ENCODE measurements at regions not wholly inside any gene's neighbourhood (a gene's known extent, or its start where the extent isn't known, plus 50 kb on each side); places are given as distances from the start of the nearest gene placed in this dataset.

DNA sequence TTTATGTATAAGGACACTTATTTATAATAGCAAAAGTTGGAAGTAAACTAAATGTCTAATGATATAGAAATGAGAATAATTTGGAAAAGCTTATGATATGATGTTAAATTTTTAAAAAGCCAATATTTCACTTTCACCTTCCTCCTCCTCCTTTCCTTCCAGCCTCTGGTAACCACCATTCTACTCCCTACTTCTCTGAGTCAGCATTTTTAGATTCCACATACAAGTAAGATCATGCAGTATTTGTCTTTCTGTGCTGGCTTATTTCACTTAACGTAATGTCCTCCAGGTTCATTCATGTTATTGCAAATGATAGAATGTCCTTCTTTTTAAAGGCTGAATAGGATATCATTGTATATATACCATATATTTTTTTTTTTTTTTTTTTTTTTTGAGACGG lies 180.2 kb downstream of the RNF144B start:
- Mint-ChIP-seq H3K36me3 (no peaks in the 10 kb centered on the region), H3K4me3 (no peak overlapping the region), H3K9me3 (peaks cover 16% of the 10 kb centered on the region), H3K27ac (no peak overlapping the region), H3K4me1 (no peaks in the 10 kb centered on the region), H3K27me3 (no peaks in the 10 kb centered on the region)
- ATAC-seq, result no peak

DNA sequence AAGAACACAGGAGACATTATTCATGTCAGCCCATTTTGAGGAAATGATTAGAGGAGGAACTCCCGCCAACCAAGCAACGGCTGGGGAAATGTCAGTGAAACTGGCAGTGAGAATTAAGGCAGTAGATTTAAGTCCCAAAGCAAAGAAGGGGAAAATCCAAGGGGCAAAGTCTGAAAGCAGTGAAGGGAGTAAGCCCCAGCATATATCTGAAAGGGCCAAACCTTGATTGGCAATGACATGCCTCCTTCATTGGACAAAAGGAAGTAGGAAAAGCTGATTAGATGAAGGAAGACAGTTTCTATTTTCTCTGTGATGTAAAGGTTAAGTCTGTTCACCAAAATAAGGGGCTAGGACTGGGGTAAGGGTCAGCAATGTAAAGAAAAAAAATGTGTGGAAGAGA lies 190.3 kb downstream of the RNF144B start:
- ATAC-seq, result no peak
- H3K9me3 Mint-ChIP-seq, result peaks cover 3% of the 10 kb centered on the region
- no peaks in the 10 kb centered on the region for H3K36me3 Mint-ChIP-seq
- no peak overlapping the region for H3K27ac Mint-ChIP-seq
- no peak overlapping the region for H3K4me3 Mint-ChIP-seq
- no peaks in the 10 kb centered on the region for H3K4me1 Mint-ChIP-seq
- H3K27me3 Mint-ChIP-seq, result peaks cover 22% of the 10 kb centered on the region

DNA sequence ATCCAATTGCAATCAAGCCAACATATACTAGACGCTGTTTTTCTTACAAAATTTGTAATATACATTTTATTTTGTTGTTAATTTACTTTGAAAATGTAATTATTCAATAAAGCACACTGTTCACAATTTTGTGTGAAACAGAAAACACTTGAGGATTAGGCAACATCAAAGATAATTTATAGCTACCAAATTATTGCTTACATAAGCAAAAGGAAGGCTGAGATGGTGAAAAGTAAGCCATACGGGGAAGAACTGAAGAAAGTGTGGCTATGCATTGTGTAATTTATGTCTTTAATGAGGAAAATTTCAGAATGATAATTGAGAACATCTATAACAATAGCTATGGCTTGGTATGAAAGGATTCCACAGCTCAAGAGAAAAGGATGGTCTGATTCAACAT lies 192.0 kb downstream of the RNF144B start:
- Mint-ChIP-seq H3K27ac (no peak overlapping the region), H3K4me1 (no peaks in the 10 kb centered on the region), H3K9me3 (peaks cover 3% of the 10 kb centered on the region), H3K27me3 (peaks cover 26% of the 10 kb centered on the region), H3K4me3 (no peak overlapping the region), H3K36me3 (no peaks in the 10 kb centered on the region)
- no peak for ATAC-seq

DNA sequence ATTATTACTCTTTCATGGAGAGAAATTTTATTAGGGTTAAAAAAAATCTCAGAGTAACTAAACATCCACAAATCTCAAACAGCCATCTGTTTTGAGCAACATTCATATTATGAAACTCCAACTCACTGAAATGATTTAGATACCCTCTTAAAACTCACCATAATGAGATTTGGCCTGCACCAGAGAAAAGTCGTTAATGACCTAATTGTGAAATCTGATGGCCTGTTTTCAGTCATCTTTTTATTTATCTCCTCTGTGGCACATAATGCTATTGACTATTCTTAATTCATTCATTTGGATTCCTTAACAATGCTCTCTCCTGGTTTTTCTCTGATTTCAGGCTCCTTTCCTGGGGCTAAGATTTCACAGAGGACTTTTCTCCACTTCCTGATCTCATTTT lies 192.7 kb downstream of the RNF144B start:
- ATAC-seq, result no peak
- Mint-ChIP-seq H3K9me3 (peaks cover 3% of the 10 kb centered on the region), H3K27ac (no peak overlapping the region), H3K4me3 (no peak overlapping the region), H3K4me1 (no peaks in the 10 kb centered on the region), H3K36me3 (no peaks in the 10 kb centered on the region), H3K27me3 (peaks cover 26% of the 10 kb centered on the region)

DNA sequence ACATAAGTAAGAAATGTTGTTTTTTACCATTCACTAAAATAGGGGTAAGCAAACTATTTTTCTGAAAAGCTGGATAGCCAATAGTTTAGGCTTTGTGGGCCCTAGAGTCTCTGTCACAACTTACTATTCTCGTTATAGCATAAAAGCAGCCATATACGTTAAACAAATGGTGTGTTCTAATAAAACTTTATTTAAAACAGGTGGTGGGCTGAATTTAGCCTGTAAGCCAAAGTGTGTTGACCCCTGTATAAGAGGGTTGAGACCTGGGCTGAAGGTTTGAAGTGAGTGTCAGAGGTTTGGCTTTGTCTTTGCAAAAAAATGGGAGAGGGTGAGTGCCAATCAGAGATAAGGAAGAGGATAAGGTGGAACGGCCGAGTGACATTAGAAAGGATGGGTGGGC lies 197.2 kb downstream of the RNF144B start:
- Mint-ChIP-seq H3K36me3 (no peaks in the 10 kb centered on the region), H3K27ac (no peak overlapping the region), H3K9me3 (no peaks in the 10 kb centered on the region), H3K4me1 (no peaks in the 10 kb centered on the region), H3K27me3 (peaks cover 7% of the 10 kb centered on the region), H3K4me3 (no peak overlapping the region)
- ATAC-seq, result no peak

DNA sequence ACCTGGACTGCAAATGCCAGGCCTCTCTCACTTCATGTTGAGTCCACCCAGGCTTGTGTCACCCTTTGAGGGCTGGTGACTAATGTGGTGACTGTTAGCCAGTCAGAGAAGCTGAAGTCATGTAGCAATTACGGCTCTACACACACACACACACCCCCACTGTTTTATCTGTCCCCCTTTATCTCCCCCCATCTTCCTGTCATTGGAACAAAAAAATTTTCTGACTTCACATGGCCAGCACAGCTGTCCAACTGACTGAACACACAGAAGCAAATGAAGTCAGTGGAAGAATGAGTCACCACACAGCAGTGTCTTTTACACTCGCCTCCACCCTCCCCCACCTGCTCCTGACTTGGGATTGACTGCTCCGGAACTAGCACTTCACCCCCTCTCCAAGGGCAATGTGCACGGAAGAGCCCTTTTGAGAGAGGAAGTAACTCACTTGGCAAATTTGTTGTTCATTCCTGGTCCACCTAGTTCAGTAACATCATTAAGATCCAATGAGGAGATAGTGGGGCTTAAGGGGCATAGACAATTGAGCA lies 198.0 kb downstream of the RNF144B start:
- H3K36me3 Mint-ChIP-seq, result no peaks in the 10 kb centered on the region
- no peak for ATAC-seq
- H3K4me1 Mint-ChIP-seq, result no peaks in the 10 kb centered on the region
- no peak overlapping the region for H3K4me3 Mint-ChIP-seq
- H3K27ac Mint-ChIP-seq, result no peak overlapping the region
- H3K27me3 Mint-ChIP-seq, result peaks cover 7% of the 10 kb centered on the region
- no peaks in the 10 kb centered on the region for H3K9me3 Mint-ChIP-seq

DNA sequence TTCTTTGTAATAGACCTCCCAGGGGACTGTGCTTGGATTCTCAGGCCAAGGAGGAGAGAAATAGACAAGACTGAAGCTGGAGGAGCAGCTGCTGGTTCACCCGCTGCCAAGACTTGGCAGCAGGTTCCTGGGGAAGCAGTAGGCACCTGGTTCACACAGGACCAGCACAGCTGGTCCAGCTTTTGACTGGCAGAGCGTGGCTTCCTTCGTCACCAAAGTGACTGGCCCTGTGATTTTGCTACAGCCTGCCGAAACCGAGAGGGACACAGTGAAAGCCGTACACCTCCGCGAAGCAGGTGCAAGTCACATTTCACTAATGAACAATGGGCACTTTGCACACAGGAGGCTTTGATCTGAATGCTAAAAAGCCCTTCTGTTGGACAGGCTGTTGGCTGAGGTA lies 199.0 kb downstream of the RNF144B start:
- Mint-ChIP-seq H3K36me3 (no peaks in the 10 kb centered on the region), H3K27ac (no peak overlapping the region), H3K27me3 (peaks cover 7% of the 10 kb centered on the region), H3K4me1 (no peaks in the 10 kb centered on the region), H3K4me3 (no peak overlapping the region), H3K9me3 (no peaks in the 10 kb centered on the region)
- ATAC-seq, result no peak

DNA sequence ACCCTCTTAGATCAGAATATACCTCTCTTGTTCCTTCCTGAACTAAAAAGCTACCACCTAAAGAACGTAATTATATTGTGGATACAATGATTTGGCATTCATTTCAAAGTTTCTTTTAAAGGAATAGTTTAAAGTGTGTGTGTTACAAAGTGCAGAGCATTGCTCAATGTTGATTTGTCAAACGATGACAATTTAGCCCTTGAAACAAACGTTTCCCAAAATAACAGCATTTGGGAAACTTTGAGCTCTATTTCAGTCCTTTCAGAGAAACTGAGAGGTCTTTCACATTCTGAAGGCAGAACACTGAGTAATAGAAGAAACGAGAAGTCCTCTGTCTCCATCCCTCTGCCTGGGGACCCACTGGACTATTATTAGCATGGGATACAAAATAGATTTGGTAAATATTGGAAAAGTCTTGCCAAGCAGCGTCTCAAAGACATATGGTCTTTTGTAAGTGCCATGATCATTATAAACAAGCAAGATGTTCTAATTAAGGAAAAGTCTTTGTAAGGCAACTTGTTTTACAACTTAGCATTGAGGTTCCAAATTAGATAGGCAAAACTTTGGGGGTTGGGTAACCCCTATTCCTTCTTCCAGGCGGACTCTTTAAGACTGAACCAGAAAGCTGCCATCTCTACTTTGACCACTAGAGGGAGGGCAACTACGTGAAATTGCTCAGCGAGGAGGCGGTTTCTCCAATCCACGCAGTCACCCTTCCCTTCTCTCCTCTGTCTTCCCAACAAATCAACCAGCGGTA lies 208.8 kb downstream of the RNF144B start:
- no peak overlapping the region for H3K27ac Mint-ChIP-seq
- no peaks in the 10 kb centered on the region for H3K4me1 Mint-ChIP-seq
- H3K4me3 Mint-ChIP-seq, result no peak overlapping the region
- no peak for ATAC-seq
- H3K36me3 Mint-ChIP-seq, result no peaks in the 10 kb centered on the region
- H3K27me3 Mint-ChIP-seq, result peaks cover 30% of the 10 kb centered on the region
- no peaks in the 10 kb centered on the region for H3K9me3 Mint-ChIP-seq

DNA sequence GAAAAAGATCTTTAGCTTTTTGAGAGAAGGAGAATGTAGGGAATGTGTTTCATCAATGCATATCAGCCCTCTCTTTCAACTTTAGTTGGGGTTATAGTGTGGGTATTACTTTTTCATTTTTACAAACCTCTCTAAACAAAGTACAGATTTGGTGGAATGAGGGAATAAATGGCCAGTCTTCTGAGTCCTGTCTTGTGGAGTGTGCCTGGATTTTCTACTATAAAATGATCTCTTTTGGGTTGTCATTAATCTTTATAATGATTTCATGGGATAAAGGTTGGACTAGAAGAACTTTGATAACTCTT lies 209.3 kb downstream of the RNF144B start:
- Mint-ChIP-seq H3K4me3 (no peak overlapping the region), H3K27ac (no peak overlapping the region), H3K27me3 (peaks cover 35% of the 10 kb centered on the region), H3K4me1 (no peaks in the 10 kb centered on the region), H3K36me3 (no peaks in the 10 kb centered on the region), H3K9me3 (no peaks in the 10 kb centered on the region)
- no peak for ATAC-seq

DNA sequence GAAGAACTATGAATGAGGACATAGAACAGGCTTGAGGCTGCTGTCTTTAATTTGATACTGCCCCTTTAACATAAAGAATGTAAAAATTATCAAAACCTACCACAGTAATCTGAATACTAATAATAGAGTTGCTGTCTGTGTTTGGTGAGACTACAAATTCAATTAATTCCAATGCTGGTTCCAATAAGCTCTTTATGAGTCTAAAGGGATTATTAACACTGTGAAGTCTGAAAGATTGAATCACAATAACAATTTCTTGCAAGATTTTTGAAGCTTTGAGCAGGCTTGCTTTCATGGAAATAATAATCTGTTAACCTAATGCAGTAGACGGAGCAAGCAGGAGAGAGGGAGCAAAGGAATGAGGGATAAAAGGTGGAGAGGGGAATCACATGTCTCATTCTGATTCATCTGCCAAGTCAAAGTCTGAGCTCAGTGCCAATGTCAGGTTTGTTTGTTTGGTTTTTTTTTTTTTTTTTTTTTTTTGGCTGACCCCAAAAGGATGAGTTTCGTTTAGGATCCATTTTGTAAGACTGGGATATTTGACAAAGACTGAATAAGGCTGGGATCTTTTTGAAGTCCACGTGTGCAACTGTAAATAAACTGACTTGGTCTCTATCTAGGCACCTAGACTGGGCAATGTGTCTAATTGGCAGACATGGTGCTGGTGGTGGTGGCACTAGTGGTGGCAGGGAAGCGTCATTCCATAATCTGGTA lies 211.6 kb downstream of the RNF144B start:
- H3K27ac Mint-ChIP-seq, result no peak overlapping the region
- no peaks in the 10 kb centered on the region for H3K36me3 Mint-ChIP-seq
- H3K4me1 Mint-ChIP-seq, result no peaks in the 10 kb centered on the region
- ATAC-seq, result no peak
- no peaks in the 10 kb centered on the region for H3K9me3 Mint-ChIP-seq
- peaks cover 43% of the 10 kb centered on the region for H3K27me3 Mint-ChIP-seq
- no peak overlapping the region for H3K4me3 Mint-ChIP-seq

DNA sequence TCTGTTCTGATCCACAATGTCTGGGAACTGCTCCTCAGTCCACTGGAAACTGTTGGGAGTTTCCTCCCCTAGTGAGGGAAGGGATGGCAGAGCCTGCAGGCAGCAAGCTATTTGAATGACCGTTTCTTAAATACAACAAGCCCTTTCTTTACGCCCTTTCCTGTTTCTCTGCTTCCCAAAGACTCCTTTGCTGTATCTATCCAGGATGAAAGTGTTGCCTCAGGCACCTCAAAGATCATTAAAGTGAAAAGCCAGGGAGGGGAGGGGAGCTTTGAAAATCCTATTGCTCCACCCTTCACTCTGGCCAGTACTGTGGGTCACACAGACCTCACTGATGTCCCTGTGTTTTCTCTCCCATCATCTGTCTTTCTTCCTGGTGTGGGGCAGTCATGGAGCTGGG lies 213.1 kb downstream of the RNF144B start:
- Mint-ChIP-seq H3K4me3 (no peak overlapping the region), H3K27me3 (peaks cover 43% of the 10 kb centered on the region), H3K9me3 (no peaks in the 10 kb centered on the region), H3K36me3 (no peaks in the 10 kb centered on the region), H3K4me1 (no peaks in the 10 kb centered on the region), H3K27ac (no peak overlapping the region)
- no peak for ATAC-seq

DNA sequence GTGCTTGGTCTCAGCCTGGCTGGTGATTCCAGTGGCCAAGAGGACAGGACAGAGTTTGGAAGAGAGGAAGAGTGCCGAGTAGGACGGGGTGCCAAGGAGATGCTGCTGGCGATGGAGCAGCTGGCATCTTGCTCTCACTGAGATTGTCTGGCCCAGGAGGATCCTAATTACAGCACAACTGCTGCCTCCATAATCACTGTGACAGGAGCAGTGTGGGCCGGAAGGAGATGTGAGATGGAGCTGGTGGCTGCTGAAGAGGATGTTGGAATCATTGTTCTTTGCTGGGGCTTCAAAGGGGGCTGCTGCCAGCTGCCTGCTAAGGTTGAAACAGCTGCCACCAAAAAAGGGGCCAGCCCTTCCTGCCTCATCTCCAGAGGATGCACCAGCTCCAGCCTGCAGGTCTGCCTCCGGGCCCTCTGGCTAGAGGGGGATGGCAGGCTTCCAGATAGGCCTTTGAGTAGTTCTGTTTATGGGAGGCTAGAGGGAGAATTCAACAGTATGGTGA lies 214.4 kb downstream of the RNF144B start:
- Mint-ChIP-seq H3K27me3 (peaks cover 43% of the 10 kb centered on the region), H3K27ac (no peak overlapping the region), H3K4me3 (no peak overlapping the region), H3K4me1 (no peaks in the 10 kb centered on the region), H3K9me3 (no peaks in the 10 kb centered on the region), H3K36me3 (no peaks in the 10 kb centered on the region)
- ATAC-seq, result no peak

DNA sequence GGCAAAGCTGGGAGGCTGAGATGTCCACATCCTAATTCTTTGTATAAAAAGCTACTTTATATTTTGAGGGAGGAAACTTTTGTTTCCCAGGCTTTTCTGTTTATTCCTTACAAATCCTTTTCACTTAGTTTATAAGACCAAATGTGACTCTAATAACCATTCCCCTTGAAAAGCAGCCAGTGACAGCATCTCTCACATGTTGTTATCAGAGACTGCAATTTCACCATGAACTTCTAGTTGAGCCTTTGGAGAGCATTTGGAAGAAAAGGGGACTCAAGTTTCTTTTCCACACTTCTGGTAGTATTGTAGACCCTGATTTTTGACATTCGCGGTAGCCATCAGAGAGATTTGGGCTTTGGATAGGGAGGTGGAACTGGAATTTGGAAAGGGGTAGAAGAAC lies 215.8 kb downstream of the RNF144B start:
- Mint-ChIP-seq H3K9me3 (peaks cover 3% of the 10 kb centered on the region), H3K27ac (no peak overlapping the region), H3K36me3 (no peaks in the 10 kb centered on the region), H3K4me3 (no peak overlapping the region), H3K4me1 (no peaks in the 10 kb centered on the region), H3K27me3 (peaks cover 34% of the 10 kb centered on the region)
- ATAC-seq, result no peak

DNA sequence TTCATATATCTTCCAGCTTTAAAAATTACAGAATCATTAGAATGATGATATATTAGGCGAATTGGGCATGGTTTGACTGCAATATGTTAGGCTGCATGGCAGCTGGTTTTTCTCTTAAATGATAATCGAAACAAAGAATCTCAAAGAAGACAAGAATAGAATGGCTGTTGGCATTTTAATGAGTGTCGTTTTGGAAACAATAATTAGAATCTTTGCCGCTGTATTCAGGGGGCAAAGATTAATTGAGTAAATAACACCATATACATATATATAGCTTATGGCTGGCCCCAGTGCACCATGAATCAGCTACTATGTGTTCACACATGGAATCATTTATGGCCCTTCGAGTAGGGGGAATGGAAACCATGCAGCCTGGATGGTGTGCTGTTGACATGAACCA lies 216.2 kb downstream of the RNF144B start:
- H3K36me3 Mint-ChIP-seq, result no peaks in the 10 kb centered on the region
- ATAC-seq, result no peak
- H3K4me1 Mint-ChIP-seq, result no peaks in the 10 kb centered on the region
- H3K9me3 Mint-ChIP-seq, result peaks cover 3% of the 10 kb centered on the region
- no peak overlapping the region for H3K27ac Mint-ChIP-seq
- H3K27me3 Mint-ChIP-seq, result peaks cover 33% of the 10 kb centered on the region
- H3K4me3 Mint-ChIP-seq, result no peak overlapping the region

DNA sequence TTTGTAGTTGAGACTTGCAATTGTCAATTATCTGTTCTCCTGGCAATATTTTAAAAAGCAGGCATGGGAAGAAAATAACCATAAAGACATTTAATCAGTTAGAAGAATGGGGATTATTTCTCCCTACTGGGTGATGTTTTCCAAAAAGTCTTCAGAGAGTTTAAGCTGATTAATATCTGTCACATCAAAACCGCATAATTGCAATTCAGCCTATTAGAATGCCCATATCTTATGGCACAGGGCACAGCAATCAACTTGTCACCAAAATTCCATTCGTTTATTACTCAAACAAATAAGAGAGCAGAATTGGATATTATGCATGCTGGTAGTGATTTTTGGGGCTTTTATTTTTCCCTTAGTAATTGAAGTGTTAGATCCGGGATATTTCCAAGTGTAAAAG lies 218.7 kb downstream of the RNF144B start:
- Mint-ChIP-seq H3K36me3 (no peaks in the 10 kb centered on the region), H3K4me1 (no peaks in the 10 kb centered on the region), H3K9me3 (peaks cover 7% of the 10 kb centered on the region), H3K27me3 (peaks cover 14% of the 10 kb centered on the region), H3K4me3 (no peak overlapping the region), H3K27ac (no peak overlapping the region)
- ATAC-seq, result no peak

DNA sequence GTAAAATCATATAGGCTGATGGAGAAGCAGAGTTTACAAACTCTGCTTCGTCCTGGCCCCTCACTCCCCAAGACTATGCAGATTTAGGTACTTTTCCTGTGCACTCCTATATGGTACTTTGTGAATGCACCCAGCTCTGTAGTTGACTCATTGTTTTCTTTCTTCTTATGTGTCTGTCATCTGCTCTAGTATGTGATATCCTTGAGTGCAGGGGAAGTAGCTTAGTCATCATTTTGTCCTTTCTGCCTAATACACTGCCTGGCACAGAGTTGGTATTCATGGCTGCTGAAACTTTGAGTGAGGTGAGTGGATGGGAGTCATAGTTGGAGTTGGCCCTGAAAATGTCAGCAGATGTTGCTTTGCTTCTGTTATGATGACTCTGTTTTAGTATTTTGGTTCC lies 222.6 kb downstream of the RNF144B start:
- Mint-ChIP-seq H3K4me1 (no peaks in the 10 kb centered on the region), H3K27me3 (no peaks in the 10 kb centered on the region), H3K27ac (no peak overlapping the region), H3K4me3 (no peak overlapping the region), H3K9me3 (peaks cover 7% of the 10 kb centered on the region), H3K36me3 (no peaks in the 10 kb centered on the region)
- ATAC-seq, result no peak

Data from stimulated activated memory B cell treated with anti-CD40 and anti-IgM and Interleukin-4, amounts not matched to agents 10 μg/mL and 1 μg/mL and 100 μg/mL, for 72 hours (primary cell).